ENCODE measurements at regions not wholly inside any gene's neighbourhood (a gene's known extent, or its start where the extent isn't known, plus 50 kb on each side); places are given as distances from the start of the nearest gene placed in this dataset.

GRCh38 chr18:34075963-34076860, 148.5 kb downstream of the NOL4 start:
- DNase-seq: no peak

GRCh38 chr18:34061226-34061625, 163.5 kb downstream of the NOL4 start:
- no peak for DNase-seq

DNA sequence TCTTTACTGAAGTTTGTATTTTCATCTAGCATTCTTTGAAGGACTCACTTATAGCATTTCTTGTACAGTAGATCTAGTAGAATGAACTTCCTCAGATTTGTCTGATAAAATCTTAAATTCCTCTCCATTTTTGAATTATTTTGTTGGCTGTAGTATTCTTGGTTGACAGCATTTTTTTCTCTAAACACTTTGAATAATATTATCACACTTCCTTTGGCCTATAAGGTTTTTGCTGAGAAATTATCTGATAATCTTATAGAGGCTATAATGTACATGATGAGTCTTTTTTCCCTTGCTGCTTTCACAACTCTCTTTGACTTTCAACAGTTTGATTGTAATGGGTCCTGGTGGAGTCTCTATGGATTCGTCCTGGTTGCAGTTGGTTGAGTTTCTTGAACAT, 169.5 kb downstream of the NOL4 start:
- no peak for DNase-seq

DNA sequence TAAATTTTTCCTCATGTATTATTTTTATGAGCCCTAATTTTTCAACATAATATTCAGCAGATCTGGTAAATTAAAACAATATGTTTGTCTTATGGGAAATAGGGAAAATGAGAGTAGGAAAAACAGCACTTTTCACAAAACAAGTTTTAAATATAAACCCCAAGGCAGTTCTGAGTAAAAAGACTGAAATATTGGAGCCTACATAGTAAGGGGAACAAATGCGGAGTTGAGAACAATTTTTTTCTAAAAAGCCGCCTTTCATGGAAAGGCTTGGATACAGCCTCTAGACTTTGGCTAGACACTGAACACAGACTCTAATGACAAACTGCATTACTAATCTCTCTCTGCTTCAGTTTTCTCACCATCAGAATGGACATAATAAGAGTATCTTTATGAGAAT, 174.1 kb downstream of the NOL4 start:
- no peak for DNase-seq

- DNase-seq: no peak
These were observed 175.2 kb downstream of the NOL4 start for GRCh38 chr18:34049511-34049910.

GRCh38 chr18:34048423-34048822, 176.3 kb downstream of the NOL4 start:
- DNase-seq: no peak

DNA sequence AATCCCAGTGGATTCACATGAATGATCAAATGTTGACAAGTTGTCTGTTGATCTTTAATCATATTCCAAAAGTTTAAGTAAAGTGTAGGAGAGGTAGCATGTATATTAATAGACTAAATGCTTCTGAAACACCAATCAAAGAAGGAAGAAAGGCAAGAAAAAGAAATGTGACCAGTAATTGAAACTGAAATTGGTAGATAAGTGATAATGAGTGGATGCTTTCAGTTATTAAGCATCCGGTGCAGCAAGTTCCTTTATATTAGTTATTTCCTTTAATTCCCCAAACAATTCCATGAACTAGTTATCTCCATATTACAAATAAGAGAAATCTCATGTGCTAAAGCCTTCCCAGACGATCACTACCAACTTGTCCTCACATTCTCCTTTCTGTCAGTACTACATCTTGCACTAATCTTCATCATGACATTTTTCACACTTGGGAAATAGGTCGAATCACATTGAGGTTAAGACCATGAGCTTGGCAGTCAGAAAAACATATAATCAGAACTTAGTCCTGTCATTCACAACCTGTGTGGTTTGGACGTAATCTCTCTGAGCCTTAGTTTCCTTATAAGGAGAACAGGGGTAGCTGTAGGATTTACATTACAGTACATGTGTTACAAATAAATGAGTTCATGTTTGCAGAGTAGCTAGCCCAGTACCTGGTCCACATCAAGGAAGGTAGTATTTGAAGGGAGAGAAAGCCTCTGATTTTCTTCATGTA, 182.1 kb downstream of the NOL4 start:
- no peak for DNase-seq

GRCh38 chr18:34039611-34040010, 185.1 kb downstream of the NOL4 start:
- DNase-seq: no peak

- DNase-seq: no peak
These were observed 185.5 kb downstream of the NOL4 start for GRCh38 chr18:34039201-34039600.

DNA sequence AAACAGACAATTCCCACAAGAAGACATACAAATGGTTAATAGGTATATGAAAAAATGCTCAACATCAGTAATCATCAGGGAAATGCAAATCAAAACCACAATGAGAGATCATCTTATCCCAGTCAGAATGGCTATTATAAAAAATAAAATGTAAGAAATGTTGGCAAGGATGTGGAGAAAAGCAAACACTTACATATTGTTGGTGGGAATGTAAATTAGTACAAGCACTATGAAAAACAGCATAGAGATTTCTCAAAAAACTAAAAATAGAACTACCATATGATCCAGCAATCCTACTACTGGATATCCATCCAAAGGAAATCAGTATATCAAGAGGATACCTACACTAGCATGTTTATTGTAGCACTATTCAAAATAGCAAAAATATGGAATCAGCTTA, 186.6 kb downstream of the NOL4 start:
- no peak for DNase-seq

GRCh38 chr18:34033968-34034367, 190.7 kb downstream of the NOL4 start:
- DNase-seq: no peak

GRCh38 chr18:34031810-34032209, 192.9 kb downstream of the NOL4 start:
- no peak for DNase-seq

DNA sequence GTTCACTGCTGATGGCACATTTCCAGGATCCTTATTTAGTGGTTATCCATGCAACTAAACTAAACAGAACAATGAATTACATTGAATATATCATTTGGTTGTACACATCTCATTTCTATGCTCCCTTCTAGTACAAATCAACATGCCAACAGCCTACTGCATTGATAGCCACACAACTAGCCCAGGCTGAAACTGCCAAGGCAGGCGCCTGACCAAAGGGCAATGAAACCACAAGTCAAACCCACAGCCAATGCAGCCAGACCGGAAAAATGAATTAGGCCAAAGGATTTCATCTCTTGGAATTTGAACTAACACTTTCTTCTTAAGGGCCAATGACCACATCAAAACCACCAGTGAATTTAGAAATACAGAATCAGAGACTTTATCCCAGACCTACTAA, 196.4 kb downstream of the NOL4 start:
- no peak for DNase-seq

- DNase-seq: no peak
These were observed 199.4 kb downstream of the NOL4 start for GRCh38 chr18:34025191-34025801.

DNA sequence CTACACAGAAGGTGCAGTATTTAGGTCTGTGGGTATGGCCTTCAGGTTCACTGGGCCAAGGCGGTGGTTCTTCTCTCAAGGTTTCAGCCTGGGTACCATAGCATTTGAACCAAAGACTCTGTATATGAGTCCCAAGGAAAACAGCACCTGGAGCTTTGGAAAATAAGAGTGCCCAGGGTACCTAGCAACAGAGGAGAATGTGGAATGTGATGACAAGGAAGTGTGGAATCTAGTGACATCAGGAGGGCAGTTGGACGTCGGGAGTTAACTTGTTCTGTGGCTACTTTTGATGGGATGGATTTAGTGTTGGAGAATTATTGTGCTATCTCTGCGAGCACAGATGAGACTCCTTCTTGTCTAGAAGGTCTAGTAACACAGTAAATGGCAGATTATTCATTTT, 201.2 kb downstream of the NOL4 start:
- DNase-seq: peak; percentile 36

- DNase-seq: no peak
These were observed 206.4 kb downstream of the NOL4 start for GRCh38 chr18:34018336-34018735.

DNA sequence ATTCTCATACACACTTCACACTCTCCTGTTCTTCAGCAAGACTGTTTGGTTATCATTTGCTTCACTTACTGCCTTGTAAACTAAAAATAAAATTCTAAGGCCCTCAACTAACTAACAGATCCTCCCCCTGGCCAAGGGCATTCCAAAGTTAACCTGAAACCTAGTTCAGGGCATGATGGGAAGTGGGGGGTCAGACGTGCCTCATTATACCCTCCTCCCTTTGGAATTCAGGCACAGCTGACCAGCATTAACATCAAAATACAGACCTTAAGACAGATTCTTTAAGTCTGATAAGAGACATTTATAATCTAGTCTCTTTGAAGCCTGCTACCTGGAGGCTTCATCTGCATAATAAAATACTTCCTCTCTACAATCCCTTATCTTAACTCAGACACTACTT, 221.0 kb downstream of the NOL4 start:
- no peak for DNase-seq

GRCh38 chr18:34002130-34002529, 222.6 kb downstream of the NOL4 start:
- DNase-seq: no peak

- no peak for DNase-seq
These were observed 223.3 kb downstream of the NOL4 start for GRCh38 chr18:34001376-34001775.

DNA sequence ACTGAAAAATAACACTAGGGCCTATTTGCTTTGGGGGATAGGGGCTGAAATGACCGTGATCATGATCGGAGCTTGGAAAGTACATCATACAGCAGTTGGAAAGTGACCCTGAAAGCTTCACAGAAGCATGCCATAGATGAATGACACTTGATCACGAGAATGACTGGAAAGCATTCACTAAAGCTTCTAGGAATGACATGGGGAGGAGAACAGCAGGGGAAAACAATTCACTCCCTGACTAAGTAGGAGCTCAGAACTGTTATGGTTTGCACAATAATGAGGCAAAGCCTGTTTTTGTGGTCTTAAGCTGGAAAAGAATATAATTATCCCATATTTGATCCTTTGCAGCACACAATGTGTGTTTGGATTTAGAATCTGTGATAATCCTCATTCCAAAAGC, 237.5 kb downstream of the NOL4 start:
- DNase-seq: no peak

GRCh38 chr18:33983126-33983525, 241.6 kb downstream of the NOL4 start:
- DNase-seq: no peak

GRCh38 chr18:33960417-33960816, 264.3 kb downstream of the NOL4 start:
- peak; percentile 1 for DNase-seq

GRCh38 chr18:33959609-33960008, 265.1 kb downstream of the NOL4 start:
- DNase-seq: no peak

DNA sequence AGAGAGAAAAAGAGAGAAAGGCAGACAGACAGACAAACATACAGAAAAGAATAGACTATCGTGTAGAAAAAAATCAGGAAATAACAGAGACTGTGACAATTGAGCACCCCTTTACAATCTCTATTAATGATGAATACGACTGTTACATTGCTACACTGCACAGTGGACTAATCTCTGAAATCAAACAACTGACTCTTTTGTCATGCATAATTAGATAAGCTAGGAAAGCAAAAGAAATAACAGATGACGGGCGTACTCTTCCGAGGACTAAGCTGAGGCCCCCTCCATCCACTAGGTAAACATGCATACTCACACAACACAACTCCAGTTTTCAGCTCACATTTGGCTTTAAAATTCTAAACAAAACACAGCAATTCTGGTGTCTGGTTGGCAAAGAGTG, 267.0 kb downstream of the NOL4 start:
- DNase-seq: no peak

Data from fibroblast of skin of back (primary cell).